SK-N-SH (cell line): ENCODE measurements at regions not wholly inside any gene's neighbourhood (a gene's known extent, or its start where the extent isn't known, plus 50 kb on each side); places are given as distances from the start of the nearest gene placed in this dataset.

Source experiments
- CTCF ChIA-PET: fragments of 300-600, 350-600 bp; formaldehyde crosslinking; extraction: SDS; loops from one replicate; lab custom pipeline; 2021; lab: Yijun Ruan, JAX
- POLR2A ChIA-PET: fragments of 350-600 bp; sonication (Branson Sonifier 250); formaldehyde crosslinking; extraction: SDS; loops from one replicate; lab custom pipeline; 2020; ENCODE audit warnings: antibody characterized with exemption, inconsistent platforms; lab: Yijun Ruan, JAX
- DNase-seq: peaks from one replicate; pipeline ENCODE4 v3.0.0; 2012
- H2AFZ ChIP-seq: fragments of 200-600 bp; sonication (generic); 2 replicates; pipeline ENCODE4 v1.8.1; 2016; ENCODE audit warnings: antibody characterized with exemption, mild to moderate bottlenecking, low read depth
- H3F3A ChIP-seq: fragments of 200-600 bp; sonication (generic); replicated peaks from 2 replicates; pipeline ENCODE3; 2016; ENCODE audit warnings: antibody characterized with exemption, mild to moderate bottlenecking; ENCODE audit not compliant: insufficient read depth
- H3K27ac ChIP-seq, 2 experiments: fragments of 200-500 bp in 1 of 2; fragments of 200-600 bp in 1 of 2; sonication (Bioruptor generic) in 1 of 2; sonication (generic), shearing (Covaris generic) in 1 of 2; 2 replicates each; pipeline versions ENCODE4 v1.5.1 to v1.6.1; 2014 to 2016; ENCODE audit warnings: low read depth in 2 of 2, inconsistent platforms in 1 of 2, low read length in 1 of 2, mild to moderate bottlenecking in 1 of 2, mixed read lengths in 1 of 2
- H3K27me3 ChIP-seq: fragments of 200-600 bp; sonication (generic), shearing (Covaris generic); 2 replicates; pipeline ENCODE4 v1.6.1; 2016; ENCODE audit warnings: mixed run types; ENCODE audit not compliant: insufficient read depth
- H3K36me3 ChIP-seq, 2 experiments: fragments of 200-500 bp in 1 of 2; fragments of 200-600 bp in 1 of 2; sonication (Bioruptor generic) in 1 of 2; sonication (generic) in 1 of 2; replicated peaks in 1 of 2; 2 replicates each; pipeline versions ENCODE3 to v1.5.1; 2014 to 2016; ENCODE audit warnings: low read length in 1 of 2, mild to moderate bottlenecking in 1 of 2; ENCODE audit not compliant: insufficient read depth in 2 of 2, control insufficient read depth in 1 of 2
- H3K4me1 ChIP-seq, 2 experiments: fragments of 200-500 bp in 1 of 2; fragments of 200-600 bp in 1 of 2; sonication (Bioruptor generic) in 1 of 2; sonication (generic), shearing (Covaris generic) in 1 of 2; 2 replicates each; pipeline versions ENCODE4 v1.5.1 to v1.6.1; 2014 to 2016; ENCODE audit warnings: low read depth in 1 of 2, low read length in 1 of 2, mixed run types in 1 of 2; ENCODE audit not compliant: insufficient read depth in 2 of 2, control insufficient read depth in 1 of 2
- H3K4me2 ChIP-seq: fragments of 200-600 bp; sonication (generic), shearing (Covaris generic); 2 replicates; pipeline ENCODE4 v1.6.1; 2017; ENCODE audit warnings: mixed run types
- H3K4me3 ChIP-seq, 2 experiments: fragments of 200-500 bp in 1 of 2; fragments of 200-600 bp in 1 of 2; sonication (Bioruptor generic) in 1 of 2; sonication (generic), shearing (Covaris generic) in 1 of 2; 2 replicates each; pipeline versions ENCODE4 v1.5.1 to v1.8.1; 2014 to 2016; ENCODE audit warnings: low read depth in 2 of 2, inconsistent platforms in 1 of 2, low read length in 1 of 2, mild to moderate bottlenecking in 1 of 2, mixed read lengths in 1 of 2, moderate library complexity in 1 of 2
- H3K79me2 ChIP-seq: fragments of 200-600 bp; sonication (generic); 2 replicates; pipeline ENCODE4 v1.8.1; 2017; ENCODE audit warnings: mild to moderate bottlenecking; ENCODE audit not compliant: insufficient read depth
- H3K9ac ChIP-seq: fragments of 200-600 bp; sonication (generic); 2 replicates; pipeline ENCODE4 v1.6.1; 2017; ENCODE audit warnings: mixed run types
- H3K9me2 ChIP-seq: fragments of 200-600 bp; sonication (generic); 2 replicates; pipeline ENCODE4 v1.6.1; 2017; ENCODE audit warnings: mixed run types
- H3K9me3 ChIP-seq: fragments of 200-600 bp; sonication (generic); 2 replicates; pipeline ENCODE4 v1.6.1; 2017; ENCODE audit warnings: mixed run types, mild to moderate bottlenecking, moderate library complexity
- H4K20me1 ChIP-seq: fragments of 200-600 bp; sonication (generic); 2 replicates; pipeline ENCODE4 v1.6.1; 2017; ENCODE audit warnings: mild to moderate bottlenecking, mixed run types; ENCODE audit not compliant: insufficient read depth
- FOSL2 ChIP-seq: IDR thresholded peaks from 2 replicates; pipeline ENCODE4 v1.4.0; 2012; ENCODE audit warnings: low read depth, mild to moderate bottlenecking, moderate library complexity, borderline replicate concordance
- FOXJ3 ChIP-seq: sonication (generic); formaldehyde crosslinking; IDR thresholded peaks from 2 replicates; pipeline ENCODE4 v1.5.1; 2020; ENCODE audit warnings: mild to moderate bottlenecking, missing genetic modification reagents
- FOXM1 ChIP-seq: IDR thresholded peaks from 2 replicates; pipeline ENCODE4 v1.4.0; 2012; ENCODE audit warnings: low read depth, mild to moderate bottlenecking
- GABPA ChIP-seq: IDR thresholded peaks from 2 replicates; pipeline ENCODE4 v1.4.0; 2012; ENCODE audit warnings: low read depth, mild to moderate bottlenecking
- GATA2 ChIP-seq: sonication (generic); formaldehyde crosslinking; IDR thresholded peaks from 2 replicates; pipeline ENCODE4 v1.5.0; 2020; ENCODE audit warnings: mild to moderate bottlenecking, missing genetic modification reagents
- MEF2A ChIP-seq: IDR thresholded peaks from 2 replicates; pipeline ENCODE4 v1.4.0; 2012; ENCODE audit warnings: low read depth, borderline replicate concordance
- MXI1 ChIP-seq: IDR thresholded peaks from 2 replicates; pipeline ENCODE4 v1.6.1; 2012; ENCODE audit warnings: mild to moderate bottlenecking, low read depth, low read length, improper control_type of control experiment
- NFIC ChIP-seq: IDR thresholded peaks from 2 replicates; pipeline ENCODE4 v1.4.0; 2012; ENCODE audit warnings: borderline replicate concordance
- POLR2AphosphoS5 ChIP-seq: IDR thresholded peaks from 2 replicates; pipeline ENCODE4 v1.6.1; 2012; ENCODE audit warnings: low read depth, low read length
- RAD21 ChIP-seq: IDR thresholded peaks from 2 replicates; pipeline ENCODE4 v1.6.1; 2012; ENCODE audit warnings: mild to moderate bottlenecking, low read length
- SIN3A ChIP-seq: IDR thresholded peaks from 2 replicates; pipeline ENCODE4 v1.6.1; 2012; ENCODE audit warnings: low read depth, mild to moderate bottlenecking, low read length, moderate library complexity, borderline replicate concordance
- TAF1 ChIP-seq: IDR thresholded peaks from 2 replicates; pipeline ENCODE4 v1.6.1; 2012; ENCODE audit warnings: low read depth, mild to moderate bottlenecking, low read length, moderate library complexity, borderline replicate concordance
- WGBS: methylation state at CpG from one replicate; pipeline ENCODE4 v1.1.6; 2017; ENCODE audit warnings: low lambda C conversion rate; 5-methylcytosine and 5-hydroxymethylcytosine counted together
- TF ChIP-seq, protein P1 (sequence below): fragments of 150-350 bp; IDR thresholded peaks from 2 replicates; pipeline ENCODE4 v1.6.1; 2016; ENCODE audit warnings: mild to moderate bottlenecking, low read depth, low read length
- TF ChIP-seq, protein P2 (sequence below): IDR thresholded peaks from 2 replicates; pipeline ENCODE4; 2012
- TF ChIP-seq, protein P3 (sequence below): fragments of 200-600 bp; sonication (generic); IDR thresholded peaks from 2 replicates; pipeline ENCODE4 v1.6.1; 2017; ENCODE audit warnings: antibody characterized with exemption, mild to moderate bottlenecking, moderate library complexity
- TF ChIP-seq, protein P4 (sequence below): fragments of 150-350 bp; IDR thresholded peaks from 2 replicates; pipeline ENCODE4 v1.6.1; 2017; ENCODE audit warnings: antibody characterized with exemption, low read length, low read depth, borderline replicate concordance

DNA sequence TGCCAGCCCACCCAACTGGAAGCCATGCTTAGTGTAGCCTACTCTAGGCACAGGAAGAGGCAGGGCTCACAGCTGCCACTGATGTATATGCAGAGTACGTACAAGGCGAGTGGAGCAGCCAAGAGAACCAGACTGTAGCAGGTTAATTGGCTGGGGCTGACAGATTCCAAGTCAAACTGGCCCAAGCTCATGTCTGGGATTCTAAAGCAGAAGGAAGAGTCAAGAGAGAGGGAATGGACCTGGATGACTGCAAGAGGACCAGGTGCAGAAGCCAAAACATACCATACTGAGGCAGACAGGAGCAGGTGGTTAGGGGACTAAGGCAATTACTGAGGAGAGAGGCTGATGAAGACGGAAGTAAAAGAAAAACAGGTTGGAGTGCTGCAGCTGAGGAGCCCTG, 51.3 kb upstream of the LRRN2 start:
- ChIA-PET POLR2A (no interaction called here), CTCF (interaction anchor here (0.7 to 1.9 kb wide), 4 partner anchors 9 to 70 kb away, joined by 3 to 6 read pairs (median 4); no protein-coding TSS in a partner anchor)

DNA sequence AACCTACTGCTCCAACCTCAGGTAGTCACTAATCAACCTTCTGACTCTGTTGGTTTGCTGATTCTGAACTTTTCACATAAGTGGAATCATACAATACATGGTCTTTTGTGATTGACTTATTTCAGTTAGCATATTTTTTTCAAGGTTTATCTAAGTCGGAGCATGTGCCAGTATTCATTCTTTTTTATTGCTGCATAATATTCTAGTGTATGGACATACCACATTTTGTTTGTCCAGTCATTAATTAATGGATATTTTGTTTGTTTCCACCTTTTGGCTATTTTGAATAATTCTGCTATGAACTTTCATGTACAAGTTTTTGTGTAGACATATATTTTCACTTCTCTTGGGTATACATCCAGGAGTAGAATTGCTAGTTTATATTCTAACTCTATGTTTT, 53.0 kb upstream of the LRRN2 start:
- Histone ChIP-seq H4K20me1 (no peaks in the 10 kb centered on the region), H3K9me2 (no peaks in the 10 kb centered on the region), H3K79me2 (no peaks in the 10 kb centered on the region), H3K9me3 (0 out of 2 replicates have a peak, but pooled peaks cover 8% of the 10 kb centered on the region), H3K9ac (no peak overlapping the region), H3K4me1 (peaks cover 0 to 11% of the 10 kb centered on the region in 2 experiments; a peak in 1 of 4 replicates), H3K4me3 (no peak overlapping the region), H3F3A (no peaks in the 10 kb centered on the region), H3K27ac (no peak overlapping the region), H2AFZ (no peak overlapping the region), H3K36me3 (no peaks in the 10 kb centered on the region), H3K27me3 (peaks cover 18% of the 10 kb centered on the region; the same call in 1 of the 2 replicates), H3K4me2 (no peak overlapping the region)
- no peak for DNase-seq
- WGBS = 28% methylated on average over 1 of the region's 1 CpG
- ChIA-PET POLR2A (no interaction called here), CTCF (interaction anchor here (2.0 kb wide), 1 partner anchor 9 kb away, joined by 8 read pairs; no protein-coding TSS in a partner anchor)
- TF ChIP-seq, protein P1, sequence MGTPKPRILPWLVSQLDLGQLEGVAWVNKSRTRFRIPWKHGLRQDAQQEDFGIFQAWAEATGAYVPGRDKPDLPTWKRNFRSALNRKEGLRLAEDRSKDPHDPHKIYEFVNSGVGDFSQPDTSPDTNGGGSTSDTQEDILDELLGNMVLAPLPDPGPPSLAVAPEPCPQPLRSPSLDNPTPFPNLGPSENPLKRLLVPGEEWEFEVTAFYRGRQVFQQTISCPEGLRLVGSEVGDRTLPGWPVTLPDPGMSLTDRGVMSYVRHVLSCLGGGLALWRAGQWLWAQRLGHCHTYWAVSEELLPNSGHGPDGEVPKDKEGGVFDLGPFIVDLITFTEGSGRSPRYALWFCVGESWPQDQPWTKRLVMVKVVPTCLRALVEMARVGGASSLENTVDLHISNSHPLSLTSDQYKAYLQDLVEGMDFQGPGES = no peak
- TF ChIP-seq POLR2AphosphoS5 = no peak

More for the DNA sequence above, 51.3 kb upstream of the LRRN2 start:
- H3K9me3 ChIP-seq = 0 out of 2 replicates have a peak, but pooled peaks cover 8% of the 10 kb centered on the region
- TF ChIP-seq TAF1 (no peak), POLR2AphosphoS5 (no peak), RAD21 (no peak), FOXM1 (no peak), FOSL2 (no peak)
- no peaks in the 10 kb centered on the region for H4K20me1 ChIP-seq
- 30% methylated on average over 3 of the region's 3 CpGs for WGBS
- no peaks in the 10 kb centered on the region for H3F3A ChIP-seq
- no peak overlapping the region for H3K9ac ChIP-seq
- no peaks in the 10 kb centered on the region for H3K4me1 ChIP-seq
- H3K9me2 ChIP-seq = no peaks in the 10 kb centered on the region
- no peak overlapping the region for H2AFZ ChIP-seq
- DNase-seq = no peak
- H3K27ac ChIP-seq = no peak overlapping the region
- H3K4me2 ChIP-seq = no peak overlapping the region
- no peak overlapping the region for H3K4me3 ChIP-seq
- H3K79me2 ChIP-seq = no peaks in the 10 kb centered on the region
- H3K27me3 ChIP-seq = peaks cover 4% of the 10 kb centered on the region; the same call in 1 of the 2 replicates
- no peaks in the 10 kb centered on the region for H3K36me3 ChIP-seq

DNA sequence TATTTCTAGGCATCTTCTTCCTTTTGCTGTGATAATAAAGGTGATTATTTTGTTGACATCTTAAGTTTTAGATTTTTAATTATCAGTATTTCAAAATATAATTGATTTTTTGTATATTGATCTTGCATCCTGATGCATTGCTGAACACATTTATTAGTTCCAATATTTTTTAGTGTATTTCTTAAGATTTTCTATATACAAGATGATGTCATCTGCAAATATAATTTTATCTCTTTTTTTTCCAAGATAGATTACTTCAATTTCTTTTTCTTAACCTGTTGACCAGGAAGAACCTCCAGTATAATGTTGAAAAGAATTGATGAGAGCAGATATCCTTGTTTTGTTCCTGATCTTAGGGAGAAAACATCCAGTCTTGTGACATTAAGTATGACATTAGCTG, 54.8 kb upstream of the LRRN2 start:
- 0 out of 2 replicates have a peak, but pooled peaks cover 8% of the 10 kb centered on the region for H3K9me3 ChIP-seq
- no peak overlapping the region for H3K4me3 ChIP-seq
- no peaks in the 10 kb centered on the region for H3K36me3 ChIP-seq
- no peaks in the 10 kb centered on the region for H4K20me1 ChIP-seq
- no peak overlapping the region for H2AFZ ChIP-seq
- H3K9me2 ChIP-seq = no peaks in the 10 kb centered on the region
- POLR2A ChIA-PET = no interaction called here
- CTCF ChIA-PET = interaction anchor here (1.0 kb wide), 1 partner anchor 67 kb away, joined by 3 read pairs; no protein-coding TSS in a partner anchor
- H3K4me2 ChIP-seq = no peak overlapping the region
- H3K79me2 ChIP-seq = no peaks in the 10 kb centered on the region
- no peak for DNase-seq
- no peaks in the 10 kb centered on the region for H3F3A ChIP-seq
- H3K4me1 ChIP-seq = peaks cover 0 to 21% of the 10 kb centered on the region in 2 experiments; a peak in 2 of 4 replicates
- no peak overlapping the region for H3K9ac ChIP-seq
- no peak overlapping the region for H3K27ac ChIP-seq
- H3K27me3 ChIP-seq = peaks cover 27% of the 10 kb centered on the region; the same call in 1 of the 2 replicates
- TF ChIP-seq NFIC (no peak), MEF2A (no peak), FOXJ3 (no peak), GABPA (no peak), GATA2 (CRISPR knock-in tag) (no peak), TAF1 (no peak), FOSL2 (no peak), MXI1 (no peak), SIN3A (no peak)
- TF ChIP-seq, protein P2, sequence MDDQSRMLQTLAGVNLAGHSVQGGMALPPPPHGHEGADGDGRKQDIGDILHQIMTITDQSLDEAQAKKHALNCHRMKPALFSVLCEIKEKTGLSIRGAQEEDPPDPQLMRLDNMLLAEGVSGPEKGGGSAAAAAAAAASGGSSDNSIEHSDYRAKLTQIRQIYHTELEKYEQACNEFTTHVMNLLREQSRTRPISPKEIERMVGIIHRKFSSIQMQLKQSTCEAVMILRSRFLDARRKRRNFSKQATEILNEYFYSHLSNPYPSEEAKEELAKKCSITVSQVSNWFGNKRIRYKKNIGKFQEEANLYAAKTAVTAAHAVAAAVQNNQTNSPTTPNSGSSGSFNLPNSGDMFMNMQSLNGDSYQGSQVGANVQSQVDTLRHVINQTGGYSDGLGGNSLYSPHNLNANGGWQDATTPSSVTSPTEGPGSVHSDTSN = no peak
- TF ChIP-seq, protein P3, sequence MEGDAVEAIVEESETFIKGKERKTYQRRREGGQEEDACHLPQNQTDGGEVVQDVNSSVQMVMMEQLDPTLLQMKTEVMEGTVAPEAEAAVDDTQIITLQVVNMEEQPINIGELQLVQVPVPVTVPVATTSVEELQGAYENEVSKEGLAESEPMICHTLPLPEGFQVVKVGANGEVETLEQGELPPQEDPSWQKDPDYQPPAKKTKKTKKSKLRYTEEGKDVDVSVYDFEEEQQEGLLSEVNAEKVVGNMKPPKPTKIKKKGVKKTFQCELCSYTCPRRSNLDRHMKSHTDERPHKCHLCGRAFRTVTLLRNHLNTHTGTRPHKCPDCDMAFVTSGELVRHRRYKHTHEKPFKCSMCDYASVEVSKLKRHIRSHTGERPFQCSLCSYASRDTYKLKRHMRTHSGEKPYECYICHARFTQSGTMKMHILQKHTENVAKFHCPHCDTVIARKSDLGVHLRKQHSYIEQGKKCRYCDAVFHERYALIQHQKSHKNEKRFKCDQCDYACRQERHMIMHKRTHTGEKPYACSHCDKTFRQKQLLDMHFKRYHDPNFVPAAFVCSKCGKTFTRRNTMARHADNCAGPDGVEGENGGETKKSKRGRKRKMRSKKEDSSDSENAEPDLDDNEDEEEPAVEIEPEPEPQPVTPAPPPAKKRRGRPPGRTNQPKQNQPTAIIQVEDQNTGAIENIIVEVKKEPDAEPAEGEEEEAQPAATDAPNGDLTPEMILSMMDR = no peak
- TF ChIP-seq, protein P4, sequence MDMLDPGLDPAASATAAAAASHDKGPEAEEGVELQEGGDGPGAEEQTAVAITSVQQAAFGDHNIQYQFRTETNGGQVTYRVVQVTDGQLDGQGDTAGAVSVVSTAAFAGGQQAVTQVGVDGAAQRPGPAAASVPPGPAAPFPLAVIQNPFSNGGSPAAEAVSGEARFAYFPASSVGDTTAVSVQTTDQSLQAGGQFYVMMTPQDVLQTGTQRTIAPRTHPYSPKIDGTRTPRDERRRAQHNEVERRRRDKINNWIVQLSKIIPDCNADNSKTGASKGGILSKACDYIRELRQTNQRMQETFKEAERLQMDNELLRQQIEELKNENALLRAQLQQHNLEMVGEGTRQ = no peak
